Neutrophil (primary cell): ENCODE measurements at regions not wholly inside any gene's neighbourhood (a gene's known extent, or its start where the extent isn't known, plus 50 kb on each side); places are given as distances from the start of the nearest gene placed in this dataset.

Experiments
- H3K27ac ChIP-seq: fragments of 200-600 bp; sonication (generic); 2 replicates; pipeline ENCODE4 v1.5.1; 2016; ENCODE audit warnings: mild to moderate bottlenecking, moderate library complexity
- H3K27me3 ChIP-seq: fragments of 200-600 bp; sonication (generic); 2 replicates; pipeline ENCODE4 v1.6.0; 2016; ENCODE audit warnings: mild to moderate bottlenecking
- H3K36me3 ChIP-seq: fragments of 200-600 bp; sonication (generic); 2 replicates; pipeline ENCODE4 v1.5.1; 2017
- H3K4me1 ChIP-seq, 2 experiments: fragments of 200-600 bp in 1 of 2; sonication (generic) in 1 of 2; 1 replicate in 1 of 2; 2 replicates in 1 of 2; pipeline versions ENCODE4 v1.5.1 to v1.6.1; 2013 to 2016; ENCODE audit warnings: low read depth in 1 of 2, low read length in 1 of 2, mild to moderate bottlenecking in 1 of 2, moderate library complexity in 1 of 2; ENCODE audit not compliant: control insufficient read depth in 1 of 2, insufficient read depth in 1 of 2
- H3K4me3 ChIP-seq, 2 experiments: fragments of 200-600 bp in 1 of 2; sonication (generic) in 1 of 2; 1 replicate in 1 of 2; 2 replicates in 1 of 2; pipeline ENCODE4 v1.5.1; 2013 to 2016; ENCODE audit warnings: low read depth in 1 of 2, low read length in 1 of 2, mild to moderate bottlenecking in 1 of 2, moderate library complexity in 1 of 2
- H3K9me3 ChIP-seq: fragments of 200-600 bp; sonication (generic); 2 replicates; pipeline ENCODE4 v1.5.1; 2016
- TF ChIP-seq, protein P1 (sequence below): fragments of 200-600 bp; sonication (generic); IDR thresholded peaks from 2 replicates; pipeline ENCODE4 v1.5.1; 2016; ENCODE audit warnings: antibody characterized with exemption

DNA sequence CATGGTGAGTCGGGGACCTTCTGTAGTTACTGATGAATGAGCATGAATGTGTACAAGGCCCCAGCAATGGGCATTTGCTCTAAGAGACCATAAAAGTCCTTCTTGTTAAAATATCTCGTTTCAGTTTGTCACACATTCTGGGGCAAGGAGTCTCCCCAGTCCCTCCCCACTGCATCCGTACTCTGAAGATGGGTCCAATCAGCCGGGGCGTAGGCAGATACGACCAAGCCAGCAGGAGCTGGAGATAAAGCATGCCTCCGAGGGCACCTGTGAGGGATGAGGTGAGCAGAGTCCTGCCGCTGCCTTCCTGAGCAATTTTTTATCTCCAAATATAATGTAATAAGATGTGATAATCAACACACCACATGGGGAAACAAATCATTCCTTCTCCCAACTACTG is 528.5 kb downstream of the BCL11B start:
- H3K4me1 ChIP-seq = no peaks in the 10 kb centered on the region
- no peaks in the 10 kb centered on the region for H3K27me3 ChIP-seq
- TF ChIP-seq, protein P1, sequence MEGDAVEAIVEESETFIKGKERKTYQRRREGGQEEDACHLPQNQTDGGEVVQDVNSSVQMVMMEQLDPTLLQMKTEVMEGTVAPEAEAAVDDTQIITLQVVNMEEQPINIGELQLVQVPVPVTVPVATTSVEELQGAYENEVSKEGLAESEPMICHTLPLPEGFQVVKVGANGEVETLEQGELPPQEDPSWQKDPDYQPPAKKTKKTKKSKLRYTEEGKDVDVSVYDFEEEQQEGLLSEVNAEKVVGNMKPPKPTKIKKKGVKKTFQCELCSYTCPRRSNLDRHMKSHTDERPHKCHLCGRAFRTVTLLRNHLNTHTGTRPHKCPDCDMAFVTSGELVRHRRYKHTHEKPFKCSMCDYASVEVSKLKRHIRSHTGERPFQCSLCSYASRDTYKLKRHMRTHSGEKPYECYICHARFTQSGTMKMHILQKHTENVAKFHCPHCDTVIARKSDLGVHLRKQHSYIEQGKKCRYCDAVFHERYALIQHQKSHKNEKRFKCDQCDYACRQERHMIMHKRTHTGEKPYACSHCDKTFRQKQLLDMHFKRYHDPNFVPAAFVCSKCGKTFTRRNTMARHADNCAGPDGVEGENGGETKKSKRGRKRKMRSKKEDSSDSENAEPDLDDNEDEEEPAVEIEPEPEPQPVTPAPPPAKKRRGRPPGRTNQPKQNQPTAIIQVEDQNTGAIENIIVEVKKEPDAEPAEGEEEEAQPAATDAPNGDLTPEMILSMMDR = no peak
- H3K9me3 ChIP-seq = no peaks in the 10 kb centered on the region
- H3K36me3 ChIP-seq = no peaks in the 10 kb centered on the region
- no peak overlapping the region for H3K4me3 ChIP-seq
- no peak overlapping the region for H3K27ac ChIP-seq

DNA sequence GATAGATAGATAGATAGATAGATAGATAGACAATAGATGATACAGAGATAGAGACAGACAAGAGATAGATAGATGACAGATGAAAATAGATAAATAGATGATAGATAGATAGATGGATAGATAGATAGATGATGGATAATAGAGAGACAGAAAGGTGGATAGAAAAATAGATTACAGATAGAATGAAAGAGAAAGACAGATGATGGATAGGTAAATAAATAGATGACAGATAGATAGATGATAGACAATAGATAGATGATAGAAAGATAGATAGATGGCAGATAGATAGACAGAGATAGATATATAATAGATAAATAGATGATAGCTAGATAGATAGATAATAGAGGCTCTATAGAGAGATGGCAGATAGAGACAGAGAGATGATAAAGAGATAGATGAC is 523.0 kb downstream of the BCL11B start:
- Histone ChIP-seq H3K9me3 (no peaks in the 10 kb centered on the region), H3K4me1 (no peaks in the 10 kb centered on the region), H3K4me3 (no peak overlapping the region), H3K27ac (no peak overlapping the region), H3K36me3 (no peaks in the 10 kb centered on the region), H3K27me3 (no peaks in the 10 kb centered on the region)
- TF ChIP-seq, protein P1 = no peak

GRCh38 chr14:98751110-98751509 is 520.9 kb downstream of the BCL11B start:
- H3K27me3 ChIP-seq = no peaks in the 10 kb centered on the region
- no peaks in the 10 kb centered on the region for H3K36me3 ChIP-seq
- no peak overlapping the region for H3K4me3 ChIP-seq
- H3K9me3 ChIP-seq = no peaks in the 10 kb centered on the region
- no peaks in the 10 kb centered on the region for H3K4me1 ChIP-seq
- TF ChIP-seq, protein P1 = no peak
- no peak overlapping the region for H3K27ac ChIP-seq

- Histone ChIP-seq H3K4me3 (no peak overlapping the region), H3K4me1 (no peaks in the 10 kb centered on the region), H3K27me3 (no peaks in the 10 kb centered on the region), H3K27ac (no peak overlapping the region), H3K9me3 (no peaks in the 10 kb centered on the region), H3K36me3 (no peaks in the 10 kb centered on the region)
- TF ChIP-seq, protein P1 = no peak
These were observed 519.3 kb downstream of the BCL11B start for GRCh38 chr14:98752660-98753059.

DNA sequence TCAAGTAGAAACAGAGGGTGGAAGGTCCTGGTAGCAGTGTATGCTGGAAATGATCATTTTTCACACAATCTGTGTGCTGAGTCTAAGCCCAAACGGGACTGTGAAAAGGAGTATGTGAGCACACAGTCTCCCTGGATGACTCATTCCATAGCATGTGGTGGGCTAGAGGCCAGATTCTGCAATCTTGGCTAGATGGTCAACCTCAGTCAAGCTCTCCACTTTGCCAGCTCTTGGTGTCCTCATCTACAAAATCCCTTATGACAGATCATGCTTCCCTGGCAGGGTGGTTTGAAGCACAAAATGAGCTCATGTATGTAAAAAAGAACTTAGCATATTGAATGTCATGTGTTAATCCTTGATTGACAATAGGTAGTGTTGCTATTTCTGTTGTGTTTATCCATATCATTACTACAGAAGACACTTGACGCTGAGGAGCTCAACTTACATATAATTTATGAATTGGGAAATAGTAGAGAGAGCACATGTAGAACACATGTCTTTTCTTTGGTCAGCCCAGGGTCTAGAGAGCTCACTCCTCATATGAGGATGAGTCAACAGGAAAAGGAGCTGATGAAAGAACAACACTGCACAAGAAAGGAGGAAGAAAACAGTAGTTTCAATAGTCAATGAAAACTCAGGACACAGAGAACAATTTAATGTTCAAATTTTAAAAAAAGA is 517.5 kb downstream of the BCL11B start:
- TF ChIP-seq, protein P1 = no peak
- H3K9me3 ChIP-seq = no peaks in the 10 kb centered on the region
- no peaks in the 10 kb centered on the region for H3K27me3 ChIP-seq
- H3K27ac ChIP-seq = no peak overlapping the region
- no peaks in the 10 kb centered on the region for H3K36me3 ChIP-seq
- H3K4me3 ChIP-seq = no peak overlapping the region
- H3K4me1 ChIP-seq = no peaks in the 10 kb centered on the region
